AG09319 (cell line): ENCODE measurements at regions not wholly inside any gene's neighbourhood (a gene's known extent, or its start where the extent isn't known, plus 50 kb on each side); places are given as distances from the start of the nearest gene placed in this dataset.
A peak's percentile ranks its signal among the peaks of the same experiment; 100 is the strongest.

Experiments used
- DNase-seq: peaks from one replicate; pipeline ENCODE4 v3.0.0-alpha.2; 2010; ENCODE audit warnings: low read depth; ENCODE audit errors: extremely low read depth
- CTCF ChIP-seq: IDR thresholded peaks from 2 replicates; pipeline ENCODE4 v1.5.1; 2011; ENCODE audit warnings: low read depth, mild to moderate bottlenecking, inconsistent platforms, low read length, moderate library complexity

GRCh38 chr10:118845776-118846175 lies 91.0 kb upstream of the CACUL1 start:
- no peak for TF ChIP-seq CTCF
- no peak for DNase-seq

- DNase-seq, result peak; percentile 12
- peak; percentile 56 for TF ChIP-seq CTCF
Observed at GRCh38 chr10:118850418-118851061, 95.8 kb upstream of the CACUL1 start.

GRCh38 chr10:118851062-118852035 lies 96.6 kb upstream of the CACUL1 start:
- no peak for DNase-seq
- TF ChIP-seq CTCF, result no peak

- no peak for DNase-seq
- no peak for TF ChIP-seq CTCF
Observed at GRCh38 chr10:118853916-118854315, 99.1 kb upstream of the CACUL1 start.

- TF ChIP-seq CTCF, result no peak
- no peak for DNase-seq
Observed at GRCh38 chr10:118856106-118856505, 101.3 kb upstream of the CACUL1 start.

- no peak for TF ChIP-seq CTCF
- DNase-seq, result no peak
Observed at GRCh38 chr10:118865998-118866693, 111.4 kb upstream of the CACUL1 start.
